NCI-H82 treated with DMSO at 0.1 percent for 48 hours (cell line): ENCODE measurements at regions not wholly inside any gene's neighbourhood (a gene's known extent, or its start where the extent isn't known, plus 50 kb on each side); places are given as distances from the start of the nearest gene placed in this dataset.
"Not testable (repeated sequence)": the region's sequence is repeated elsewhere in the genome, so short reads cannot be mapped to it uniquely, and the experiment has no call there.

Experiments used
- DNase-seq: peaks from one replicate; lab custom pipeline; 2025; ENCODE audit not compliant: unreplicated experiment; lab: John Stamatoyannopoulos, UW

DNA sequence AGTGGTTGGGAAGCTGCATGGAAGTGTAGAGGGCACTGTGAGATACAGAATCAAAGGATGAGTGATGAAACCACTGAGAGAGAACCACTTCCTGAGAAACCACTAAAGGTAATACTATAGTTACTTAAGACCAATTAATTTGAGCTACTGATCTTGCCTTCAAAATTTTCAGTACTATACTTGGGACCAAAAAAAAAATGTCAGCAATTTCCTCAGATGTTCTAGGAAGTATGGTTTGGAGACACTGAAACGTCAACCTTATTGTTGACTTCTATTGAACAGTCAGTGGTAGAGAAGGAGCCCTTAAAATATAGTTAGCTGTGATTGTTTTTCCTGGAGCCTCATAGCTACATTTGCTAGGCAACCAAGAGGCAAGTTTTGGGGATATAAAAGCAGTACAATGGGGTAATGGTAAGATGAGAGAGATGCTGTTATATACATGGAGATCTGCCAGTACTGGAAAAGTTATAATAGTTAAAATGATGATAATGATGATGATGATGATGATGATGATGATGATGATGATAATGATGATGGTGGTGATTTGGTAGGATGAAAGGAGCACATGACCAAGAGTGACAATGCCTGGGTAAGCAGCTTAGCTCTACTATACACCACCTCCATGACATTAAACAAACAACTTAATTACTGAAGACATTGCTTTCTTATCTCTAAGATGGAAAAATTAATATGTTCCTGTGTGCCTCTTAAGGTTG is 300.9 kb upstream of the G2E3 start:
- no peak for DNase-seq

DNA sequence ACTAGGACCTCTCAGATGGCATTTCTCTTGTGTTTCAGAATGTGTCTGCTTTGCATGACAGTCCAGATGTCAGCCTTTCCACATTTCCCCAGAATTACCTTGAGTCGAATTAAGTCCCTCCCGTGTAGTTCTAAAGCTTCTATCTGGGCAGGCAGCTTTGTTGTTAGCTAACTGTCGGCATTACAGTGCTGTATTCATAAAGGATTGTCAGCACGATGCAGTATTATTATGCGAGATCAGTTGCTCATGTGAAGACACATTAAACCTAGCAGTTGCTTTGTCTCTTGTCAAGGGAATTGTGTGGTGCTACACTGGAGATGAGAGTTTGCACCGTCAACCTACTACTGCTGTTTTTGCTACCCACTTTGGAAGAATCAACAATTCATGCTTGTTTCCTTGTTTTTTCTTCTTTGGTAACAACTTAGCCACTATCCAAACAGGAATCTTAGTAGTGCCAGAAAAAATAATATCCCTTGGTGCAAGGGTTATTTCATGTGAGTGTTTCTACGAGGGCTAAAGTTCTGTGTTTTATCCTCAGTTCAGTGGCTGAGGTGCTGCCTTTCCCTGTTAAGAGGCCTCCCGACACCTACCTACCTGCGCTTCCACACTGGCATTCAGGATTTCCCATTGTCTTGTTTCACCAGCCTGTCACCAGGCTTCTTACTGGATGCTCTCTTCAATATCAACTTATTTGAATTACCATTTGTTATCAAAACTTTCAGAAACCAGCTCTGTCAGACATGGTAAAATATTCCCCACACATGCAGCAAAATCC is 297.9 kb upstream of the G2E3 start:
- no peak for DNase-seq

DNA sequence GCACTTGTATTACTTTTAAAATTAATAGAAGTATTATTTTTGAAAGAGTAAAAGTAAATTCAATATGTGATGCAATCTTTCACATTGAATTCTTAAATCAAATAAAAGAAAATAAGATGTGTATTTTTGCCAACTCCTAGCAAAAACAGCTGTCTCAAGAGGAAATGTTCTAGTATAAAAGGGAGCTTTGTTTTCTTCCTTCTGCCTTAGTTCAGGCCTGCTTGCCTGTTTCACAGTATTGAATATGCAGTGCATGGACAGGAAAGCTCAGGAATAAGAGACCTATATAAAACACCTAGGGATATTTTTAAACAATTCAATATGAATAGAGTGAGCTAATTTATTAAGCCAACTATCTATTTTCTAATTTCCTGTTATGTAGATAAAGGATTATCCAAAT is 294.8 kb upstream of the G2E3 start:
- no peak for DNase-seq

DNA sequence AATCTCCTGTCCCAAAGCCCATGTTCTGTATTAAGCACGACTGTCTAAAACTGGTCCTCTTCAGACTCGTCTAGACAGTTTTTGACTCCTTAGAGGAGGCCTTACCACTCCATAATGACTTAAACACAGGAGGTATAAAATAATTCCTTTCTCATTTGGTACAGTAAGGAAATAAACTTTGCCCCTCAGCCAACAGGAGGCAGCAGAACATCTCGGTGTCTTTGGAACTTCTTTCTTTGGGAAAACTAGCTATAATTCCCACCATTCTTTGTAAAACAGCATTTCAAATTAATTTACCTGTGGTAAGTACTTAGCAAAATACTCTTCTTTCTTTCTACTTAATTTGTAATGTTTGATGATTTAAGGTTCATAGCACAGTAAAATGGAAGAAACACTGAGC is 292.7 kb upstream of the G2E3 start:
- no peak for DNase-seq

DNA sequence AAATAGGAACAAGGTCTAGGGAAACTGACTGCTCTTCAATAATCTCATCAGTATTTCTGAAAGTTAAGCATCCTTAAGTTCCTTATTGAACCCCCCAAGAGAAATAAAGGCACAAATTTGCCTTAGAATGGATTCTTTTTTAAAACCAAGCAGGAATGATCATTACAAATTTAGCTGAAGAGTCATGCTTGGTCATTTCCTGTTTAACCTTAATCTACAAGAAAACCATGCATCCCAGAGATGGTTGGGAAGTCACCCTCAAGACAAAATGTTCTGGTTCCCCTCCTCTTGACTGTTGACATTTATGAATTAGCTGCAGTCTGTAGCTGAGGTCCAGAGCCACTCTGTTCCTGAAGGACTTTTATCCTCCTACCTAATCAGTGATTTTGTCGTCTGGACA is 291.8 kb upstream of the G2E3 start:
- no peak for DNase-seq

DNA sequence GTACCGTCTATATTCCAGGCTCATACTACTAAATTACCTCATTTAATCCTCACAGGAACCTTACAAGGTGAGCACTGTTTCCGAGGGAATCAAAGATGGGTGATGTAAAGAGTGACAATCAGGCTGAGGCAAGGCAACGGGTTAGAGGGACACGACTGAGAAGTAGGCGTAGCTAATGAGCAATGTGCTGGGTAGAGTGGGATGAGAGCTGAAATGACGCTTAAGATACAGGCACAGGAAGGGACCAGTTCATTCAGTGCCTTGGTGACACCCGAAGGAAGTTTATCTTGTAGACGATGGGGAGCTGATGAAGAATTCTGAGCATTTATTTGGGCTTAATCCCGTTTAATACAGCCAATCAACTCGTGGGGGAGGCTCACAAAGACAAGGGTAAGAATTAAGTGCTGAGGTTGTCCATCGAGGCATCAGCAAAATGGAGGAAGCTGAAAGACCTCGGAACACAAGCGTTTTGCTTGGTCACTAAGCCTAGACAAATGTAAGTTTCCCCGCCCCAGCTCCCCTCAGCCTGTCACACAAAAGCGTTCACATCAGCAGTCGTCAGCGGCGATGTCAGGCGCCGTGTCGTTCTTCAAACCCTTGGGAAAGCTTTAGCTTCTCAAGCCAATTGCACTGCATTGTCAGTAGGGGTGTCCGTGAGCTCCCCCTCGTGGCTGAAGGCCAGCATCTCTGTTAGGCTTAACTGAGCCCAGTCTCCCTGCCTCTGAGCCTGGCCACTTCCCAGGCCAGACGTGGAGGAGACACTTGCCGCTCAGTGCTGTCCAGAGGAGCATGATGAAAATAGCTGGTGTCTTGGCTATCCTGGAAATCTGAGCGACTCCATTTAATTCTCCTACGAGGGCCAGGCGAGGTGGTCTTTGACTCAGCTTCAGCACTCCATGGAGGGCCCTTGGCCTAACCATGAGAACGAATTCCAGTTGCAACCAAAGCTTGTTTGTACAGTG is 288.5 kb upstream of the G2E3 start:
- DNase-seq, result peak; percentile 49

DNA sequence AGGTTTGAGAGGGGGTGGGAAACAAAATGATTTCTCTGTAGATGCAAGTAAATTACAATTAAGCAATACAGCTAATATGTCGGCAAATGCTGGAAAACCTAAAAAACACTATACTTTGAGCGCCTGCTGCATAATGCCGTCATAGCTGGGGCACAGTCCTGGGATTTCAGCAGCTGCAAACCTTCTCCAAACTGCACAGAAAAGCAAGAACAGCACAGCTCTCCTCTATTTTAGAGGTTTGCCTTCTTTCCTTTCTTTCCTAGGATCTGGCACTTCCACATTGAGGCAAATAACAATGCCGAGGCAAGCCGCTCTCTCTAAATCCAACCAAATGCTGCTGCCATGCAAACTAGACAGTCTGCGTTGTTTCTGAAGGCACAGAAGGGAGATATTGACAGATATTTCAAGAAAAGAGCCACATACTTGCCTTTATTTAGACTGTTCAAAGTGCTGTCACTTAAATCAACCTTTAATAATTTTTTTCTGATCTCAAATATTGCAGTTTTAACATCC is 287.1 kb upstream of the G2E3 start:
- DNase-seq, result no peak

DNA sequence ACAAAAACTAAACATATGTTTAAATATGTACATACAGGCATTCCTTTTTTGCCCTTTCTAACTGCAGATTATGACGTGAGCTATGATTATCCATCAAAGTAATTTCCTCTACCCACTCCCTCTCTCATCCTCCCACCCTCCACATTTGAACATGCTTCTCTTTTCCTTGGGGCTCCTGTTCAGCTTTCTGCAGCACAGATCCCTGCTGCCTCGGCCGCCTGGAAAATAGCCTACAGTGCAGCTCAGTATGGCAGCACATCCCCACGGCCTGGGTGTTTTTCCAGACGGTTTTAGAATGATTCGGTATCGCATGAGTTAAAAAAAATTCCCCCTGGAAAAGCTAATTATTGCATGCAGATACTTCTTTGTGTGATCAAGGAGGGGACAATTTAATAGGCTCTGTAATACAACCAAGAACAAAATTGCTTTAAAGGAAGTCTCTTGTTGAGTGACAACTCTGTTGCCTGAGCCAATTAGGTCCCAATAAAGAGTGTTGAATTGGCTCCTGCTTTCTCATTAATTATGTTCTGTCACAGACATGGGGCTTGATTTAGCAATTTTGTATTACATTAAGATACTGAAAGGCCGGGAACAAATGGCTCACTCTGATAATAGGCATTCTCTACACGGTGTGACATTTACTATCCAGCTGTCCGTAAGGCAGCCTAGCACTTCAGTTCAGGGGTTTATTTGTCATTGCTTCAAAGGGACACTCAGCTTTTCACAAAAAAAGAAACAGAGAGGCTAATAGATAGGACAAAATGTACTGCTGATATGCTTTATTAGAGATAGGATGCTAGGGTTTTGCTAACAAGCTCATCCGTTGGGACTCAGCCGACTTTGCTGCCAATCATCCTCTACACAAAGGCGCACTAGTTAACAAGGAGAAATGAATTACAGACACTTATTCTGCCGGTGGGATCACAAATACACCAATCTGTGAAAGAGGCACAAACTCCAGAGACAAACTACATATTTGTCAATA is 285.8 kb upstream of the G2E3 start:
- DNase-seq, result peak; percentile 16

DNA sequence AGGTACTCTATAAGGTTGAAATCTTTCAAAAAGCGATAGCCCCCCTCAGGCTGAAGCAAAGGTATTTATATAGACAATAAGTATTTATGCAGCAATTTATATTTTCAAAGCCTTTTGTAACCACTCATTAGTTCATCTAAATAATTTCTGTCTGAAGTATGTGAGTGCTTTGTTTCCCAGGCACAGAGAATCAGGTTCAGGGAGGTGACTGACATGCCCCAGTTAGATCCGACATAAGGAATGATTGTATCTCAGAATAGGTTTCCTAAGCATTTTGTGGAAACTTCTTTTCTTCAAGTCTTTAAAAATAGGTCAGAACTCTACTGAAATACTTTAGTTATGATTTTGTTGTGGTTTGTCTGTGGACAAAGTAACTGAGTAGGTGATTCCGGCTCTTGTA is 283.4 kb upstream of the G2E3 start:
- no peak for DNase-seq

DNA sequence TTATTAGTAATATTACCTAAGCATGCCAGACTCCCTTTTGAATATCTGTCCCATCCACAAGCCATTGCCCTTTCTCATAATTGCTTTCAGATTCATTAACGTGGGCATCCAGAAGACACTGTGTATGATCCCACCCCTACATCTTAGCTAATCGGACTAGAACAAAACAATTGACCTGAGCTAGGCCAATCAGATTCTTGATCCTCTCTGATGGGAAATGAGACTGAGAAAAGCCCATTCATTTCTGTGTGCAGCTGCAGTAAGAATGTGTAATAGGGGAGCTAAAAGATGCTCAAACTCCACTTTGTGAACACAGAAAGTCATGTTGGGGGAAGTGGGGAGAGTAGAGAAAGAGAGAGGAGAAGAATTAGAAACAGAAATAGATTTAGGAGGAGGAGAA is 281.7 kb upstream of the G2E3 start:
- DNase-seq, result peak; percentile 74

DNA sequence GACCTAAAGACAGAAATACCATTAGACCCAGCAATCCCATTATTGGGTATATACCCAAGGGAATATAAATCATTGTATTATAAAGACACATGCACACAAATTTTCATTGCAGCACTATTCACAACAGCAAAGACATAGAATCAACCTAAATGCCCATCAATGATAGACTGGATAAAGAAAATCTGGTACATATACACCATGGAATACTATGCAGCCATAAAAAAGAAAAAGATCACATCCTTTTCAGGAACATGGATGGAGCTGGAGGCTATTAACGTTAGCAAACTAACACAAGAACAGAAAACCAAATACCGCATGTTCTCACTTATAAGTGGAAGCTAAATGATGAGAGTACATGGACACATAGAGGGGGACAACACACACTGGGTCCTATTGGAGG is 280.1 kb upstream of the G2E3 start:
- not testable (repeated sequence) for DNase-seq

DNA sequence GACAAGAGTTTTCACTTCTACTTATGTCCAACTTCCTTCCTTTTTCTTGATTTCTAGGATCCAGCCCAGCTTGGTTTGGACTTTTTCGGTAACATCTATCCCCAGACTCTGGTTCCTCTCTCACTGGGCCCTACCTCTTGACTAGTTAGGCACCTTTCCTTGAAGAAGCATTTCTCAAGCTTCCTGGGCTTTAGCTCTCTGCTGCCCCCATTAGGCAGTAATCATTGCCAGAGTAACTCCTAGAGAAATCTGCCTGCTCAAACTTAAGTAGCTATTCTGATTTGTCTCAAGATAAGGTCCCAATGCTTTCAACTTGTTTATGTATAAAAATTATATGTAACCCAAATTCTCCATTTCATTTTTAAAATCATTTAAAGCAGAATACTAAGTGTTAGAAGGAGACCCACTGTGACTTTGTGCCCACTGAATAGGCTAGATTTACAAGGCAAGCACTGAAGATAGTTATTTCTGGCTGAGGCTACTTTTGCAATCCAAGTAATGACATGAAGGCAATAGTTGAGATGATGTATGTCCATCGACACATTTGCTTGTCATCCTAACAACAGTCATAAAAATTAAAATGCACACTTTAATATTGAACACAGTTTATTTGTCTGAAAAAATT is 275.0 kb upstream of the G2E3 start:
- DNase-seq, result no peak

DNA sequence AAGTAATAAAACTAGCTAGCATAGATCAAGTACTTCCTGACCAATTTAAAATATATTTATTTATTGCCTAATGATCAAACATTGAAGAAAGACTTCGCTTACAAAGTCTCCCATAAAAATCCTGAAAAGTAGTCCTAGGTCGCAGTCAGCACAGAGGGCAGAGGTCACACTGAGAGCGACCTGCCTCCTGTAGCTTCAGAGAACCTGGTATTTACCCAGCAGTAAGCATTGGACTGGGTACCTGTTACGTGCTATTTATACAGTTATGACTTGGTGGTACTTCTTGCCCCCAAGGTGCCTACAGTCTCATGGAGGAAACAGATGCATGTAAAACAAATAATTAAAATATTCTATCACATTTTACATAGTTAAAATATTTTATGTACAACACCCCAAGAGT is 274.1 kb upstream of the G2E3 start:
- DNase-seq, result no peak

DNA sequence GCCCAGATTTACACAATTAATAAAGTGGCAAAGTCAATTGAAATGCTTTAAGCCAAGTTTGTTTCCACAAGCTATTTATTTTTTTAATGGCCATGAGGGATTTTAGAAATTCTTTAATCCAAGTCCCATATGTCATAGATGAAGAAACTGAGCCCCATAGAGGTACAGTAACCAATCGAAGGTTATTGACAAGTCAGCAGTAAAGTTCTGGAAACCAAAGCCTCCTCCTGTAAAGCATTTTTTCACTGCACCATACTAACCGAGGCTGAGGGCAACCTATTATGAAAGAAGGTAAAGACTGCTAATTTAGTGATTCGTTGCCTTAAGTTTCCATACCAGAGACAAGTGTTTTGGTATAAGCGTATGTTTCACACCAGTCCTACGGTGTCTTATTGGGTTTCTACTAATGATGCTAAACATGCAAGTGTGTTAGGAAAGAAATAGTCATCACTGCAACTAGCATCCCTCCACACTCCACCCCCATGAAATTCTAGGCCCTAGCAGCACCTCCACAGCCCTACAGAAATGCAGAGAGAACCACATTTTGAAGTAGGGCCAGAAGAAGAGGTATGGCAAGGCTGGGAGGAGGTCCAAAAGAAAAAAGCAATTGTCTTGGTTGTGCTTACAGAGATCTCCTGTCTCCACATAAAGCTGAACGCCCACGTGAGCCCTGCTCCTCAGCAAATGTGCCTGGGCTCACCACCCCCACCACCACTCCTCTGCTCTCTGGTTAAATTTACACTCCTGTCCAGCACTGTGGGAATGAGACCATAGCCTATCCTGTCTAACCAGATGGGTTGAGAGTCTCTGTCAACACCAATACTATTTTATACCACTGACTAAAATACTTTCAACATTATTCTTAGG is 271.1 kb upstream of the G2E3 start:
- no peak for DNase-seq

DNA sequence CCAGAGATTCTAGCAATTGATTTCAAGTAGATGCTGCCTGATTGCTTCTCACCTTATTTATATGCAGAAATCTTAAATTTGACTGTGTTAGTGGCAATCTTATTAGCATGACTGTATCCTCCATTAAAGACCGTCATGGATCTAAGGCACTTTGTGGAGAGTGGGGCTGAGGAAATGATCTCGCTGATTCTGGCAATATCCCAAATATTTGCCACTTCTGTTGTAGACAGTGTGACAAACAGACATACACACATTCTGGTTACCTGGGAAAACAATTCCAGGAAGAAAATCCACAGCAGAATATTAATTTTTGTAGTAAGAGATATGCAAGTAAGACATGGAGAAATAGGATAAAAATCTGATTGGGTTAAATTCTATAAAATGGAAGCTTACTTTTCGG is 269.0 kb upstream of the G2E3 start:
- DNase-seq, result no peak

DNA sequence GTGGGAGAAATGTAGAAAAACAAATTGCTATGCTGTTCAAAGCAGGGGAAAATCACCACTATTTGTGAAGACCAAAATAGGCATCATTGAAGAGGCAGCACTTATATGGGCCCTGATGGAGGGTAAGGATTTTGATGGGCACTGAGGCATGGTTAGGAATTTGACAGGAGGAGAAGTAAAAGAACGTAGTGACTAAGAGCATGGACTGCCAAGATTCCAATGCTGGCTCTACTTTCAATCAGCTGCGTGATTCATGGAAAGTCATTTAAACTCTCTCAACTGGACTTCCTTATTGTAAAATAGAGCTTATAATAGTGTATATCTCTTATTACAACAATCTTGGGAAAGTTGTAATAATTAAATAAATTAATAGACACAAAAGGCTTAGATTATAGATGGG is 267.7 kb upstream of the G2E3 start:
- DNase-seq, result no peak

DNA sequence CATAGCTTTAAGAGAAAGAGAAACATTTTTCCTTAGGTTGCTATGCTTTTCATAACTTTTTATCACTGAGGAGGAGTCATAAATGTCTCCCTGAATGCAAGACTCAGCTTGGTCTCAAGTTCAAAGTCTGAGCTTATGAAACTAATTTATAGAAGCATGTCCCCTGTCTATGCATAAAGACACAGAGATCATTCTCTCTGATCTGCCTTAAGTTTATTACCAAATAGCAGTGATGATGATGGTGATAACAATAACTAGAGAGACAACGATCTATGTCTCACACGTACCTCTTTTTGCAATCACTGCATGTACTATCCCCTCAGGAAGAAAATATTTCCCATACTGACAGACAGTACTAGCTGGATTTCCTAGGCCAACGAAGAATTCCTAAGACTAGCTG is 266.4 kb upstream of the G2E3 start:
- DNase-seq, result no peak

DNA sequence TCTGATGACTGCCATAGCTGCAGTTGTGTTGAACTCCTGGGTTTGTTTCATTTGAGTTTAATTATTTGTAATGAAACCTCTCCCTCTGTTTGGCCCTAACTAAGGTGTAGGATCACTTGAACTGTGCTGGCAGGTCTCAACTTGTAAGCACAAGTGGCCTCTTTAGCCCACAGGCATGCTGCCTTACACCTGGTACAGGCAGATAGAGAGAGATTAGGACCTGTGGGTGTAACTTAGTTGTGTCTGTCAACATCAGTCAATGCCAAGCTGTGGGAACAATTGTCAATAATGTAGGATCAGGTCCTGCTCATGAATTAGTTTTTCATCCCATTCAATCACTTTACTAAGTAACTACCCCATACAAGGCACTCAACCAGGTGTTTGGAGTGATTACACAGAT is 263.0 kb upstream of the G2E3 start:
- no peak for DNase-seq

DNA sequence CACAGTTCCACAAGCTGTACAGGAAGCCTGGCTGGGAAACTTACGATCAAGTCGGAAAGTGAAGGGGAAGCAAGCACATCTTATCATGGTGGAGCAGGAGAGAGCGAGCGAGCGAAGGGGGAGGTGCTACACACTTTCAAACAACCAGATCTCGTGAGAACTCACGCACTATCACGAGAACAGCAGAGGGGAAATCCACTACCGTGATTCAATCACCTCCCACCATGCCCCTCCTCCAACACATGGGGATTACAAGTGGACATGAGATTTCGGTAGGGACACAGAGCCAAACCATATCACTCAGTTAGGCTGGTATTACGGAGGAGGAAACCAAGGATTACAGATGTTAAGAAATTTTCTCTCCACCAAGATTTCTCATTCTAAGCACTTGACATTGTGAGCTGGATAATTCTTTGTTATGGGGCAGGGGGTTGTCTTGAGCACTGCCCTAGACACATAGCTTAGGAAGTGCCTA is 262.0 kb upstream of the G2E3 start:
- DNase-seq, result no peak
